PC-3 (cell line): ENCODE measurements at regions not wholly inside any gene's neighbourhood (a gene's known extent, or its start where the extent isn't known, plus 50 kb on each side); places are given as distances from the start of the nearest gene placed in this dataset.

Source experiments
- ATAC-seq: fragments of 200-7000 bp; cut with Tn5 transposase; 2 replicates; pipeline ENCODE4 v1.9.1; 2020; ENCODE audit warnings: mild to moderate bottlenecking, moderate library complexity
- BruUV-seq: library from RNA; stranded (reverse); fragments of 400-500 nt; replicated peaks from 2 replicates; lab custom pipeline; 2021; lab: Mats Ljungman, UMichigan
- CTCF ChIA-PET: fragments of 300-600 bp; sonication (Branson Sonifier 250); formaldehyde crosslinking; loops from one replicate; lab custom pipeline; 2022; ENCODE audit warnings: antibody characterized with exemption; lab: Charles Lee
- POLR2A ChIA-PET: fragments of 300-600 bp; sonication (Branson Sonifier 250); formaldehyde crosslinking; loops from one replicate; lab custom pipeline; 2022; ENCODE audit warnings: antibody characterized with exemption; ENCODE audit not compliant: unreplicated experiment; lab: Charles Lee
- DNase-seq: peaks from one replicate; pipeline ENCODE4 v3.0.0-alpha.2; 2015
- H2AFZ ChIP-seq: fragments of 300-600 bp; sonication (generic); 2 replicates; pipeline ENCODE4 v1.6.0; 2016; ENCODE audit warnings: antibody characterized with exemption, low read length
- H3F3A ChIP-seq: fragments of 300-600 bp; sonication (generic); one replicate; pipeline ENCODE4 v1.6.0; 2017; ENCODE audit warnings: antibody characterized with exemption, low read length, control low read depth, mild to moderate bottlenecking; ENCODE audit not compliant: unreplicated experiment
- H3K27ac ChIP-seq: fragments of 300-600 bp; sonication (generic); 2 replicates; pipeline ENCODE4 v1.5.1; 2016; ENCODE audit warnings: mild to moderate bottlenecking, low read length
- H3K27me3 ChIP-seq: fragments of 300-600 bp; sonication (generic); 2 replicates; pipeline ENCODE4 v1.6.1; 2016; ENCODE audit warnings: low read length, mixed read lengths
- H3K36me3 ChIP-seq: fragments of 300-600 bp; sonication (generic); 2 replicates; pipeline ENCODE4 v1.6.1; 2016; ENCODE audit warnings: low read depth, mixed run types, low read length, mixed read lengths
- H3K4me1 ChIP-seq: fragments of 300-600 bp; sonication (generic); 2 replicates; pipeline ENCODE4 v1.5.1; 2016; ENCODE audit warnings: low read length; ENCODE audit not compliant: insufficient read depth
- H3K4me2 ChIP-seq: fragments of 300-600 bp; sonication (generic); 2 replicates; pipeline ENCODE4 v1.6.0; 2016; ENCODE audit warnings: low read length
- H3K4me3 ChIP-seq: fragments of 300-600 bp; sonication (generic); 2 replicates; pipeline ENCODE4 v1.5.1; 2016; ENCODE audit warnings: mild to moderate bottlenecking, low read length, mixed read lengths
- H3K79me2 ChIP-seq: fragments of 300-600 bp; sonication (generic); 2 replicates; pipeline ENCODE4 v1.6.1; 2017; ENCODE audit warnings: low read length, mixed read lengths
- H3K9ac ChIP-seq: fragments of 300-600 bp; sonication (generic); 2 replicates; pipeline ENCODE4 v1.6.0; 2016; ENCODE audit warnings: mild to moderate bottlenecking, low read length
- H3K9me2 ChIP-seq: fragments of 300-600 bp; sonication (generic); replicated peaks from 2 replicates; pipeline ENCODE4 v1.6.1; 2016; ENCODE audit warnings: mixed run types, low read length, mixed read lengths
- H3K9me3 ChIP-seq: fragments of 300-600 bp; sonication (generic); 2 replicates; pipeline ENCODE4 v1.6.1; 2016; ENCODE audit warnings: low read length, mixed read lengths
- H4K20me1 ChIP-seq: fragments of 300-600 bp; sonication (generic); 2 replicates; pipeline ENCODE4 v1.6.1; 2016; ENCODE audit warnings: low read length, mixed read lengths
- CTCF ChIP-seq: fragments of 300-600 bp; sonication (generic); conservative IDR thresholded peaks from 2 replicates; pipeline ENCODE4 v1.5.1; 2017; ENCODE audit warnings: antibody characterized with exemption, low read depth, mild to moderate bottlenecking, low read length
- EZH2 ChIP-seq: fragments of 300-600 bp; sonication (generic); IDR thresholded peaks from one replicate; pipeline ENCODE4 v1.6.1; 2017; ENCODE audit warnings: antibody characterized with exemption, mild to moderate bottlenecking, low read length; ENCODE audit not compliant: unreplicated experiment
- EZH2phosphoT487 ChIP-seq: fragments of 300-600 bp; sonication (generic); IDR thresholded peaks from 2 replicates; pipeline ENCODE4 v1.6.1; 2018; ENCODE audit warnings: mild to moderate bottlenecking, antibody characterized with exemption, low read length, borderline replicate concordance
- intact Hi-C: fragments of 100-400 bp; cut with micrococcal nuclease; formaldehyde crosslinking; loops from 2 replicates; pipeline ENCODE4 v1.9.0; 2023

GRCh38 chr2:8447610-8448221, 234.1 kb upstream of the ID2 start:
- BruUV-seq = no TSS peak
- Histone ChIP-seq H3K27ac (peak overlapping the region; percentile 71), H3F3A (no peaks in the 10 kb centered on the region), H3K9ac (peak overlapping the region; percentile 11), H3K9me3 (no peaks in the 10 kb centered on the region), H3K79me2 (no peaks in the 10 kb centered on the region), H2AFZ (no peak overlapping the region), H3K36me3 (no peaks in the 10 kb centered on the region), H3K27me3 (no peaks in the 10 kb centered on the region), H3K9me2 (no peaks in the 10 kb centered on the region), H3K4me1 (peaks cover 28% of the 10 kb centered on the region), H3K4me3 (no peak overlapping the region), H4K20me1 (no peaks in the 10 kb centered on the region), H3K4me2 (0 out of 2 replicates have a peak overlapping the region, but pooled peaks have one; percentile 29)
- TF ChIP-seq EZH2 (no peak), CTCF (no peak), EZH2phosphoT487 (no peak)
- DNase-seq (peak; percentile 94), ATAC-seq (peak; percentile 97)
- intact Hi-C loops = loop anchor here (2.0 to 10.0 kb wide), 2 partner anchors 53 to 157 kb away; no protein-coding TSS in a partner anchor
- POLR2A ChIA-PET = interaction anchor here (0.5 kb wide), 1 partner anchor 622 kb away, joined by 3 read pairs; no protein-coding TSS in a partner anchor
- CTCF ChIA-PET = no interaction called here

GRCh38 chr2:8448824-8449556, 232.9 kb upstream of the ID2 start:
- Histone ChIP-seq H3K27ac (no peak overlapping the region), H3F3A (no peaks in the 10 kb centered on the region), H3K27me3 (no peaks in the 10 kb centered on the region), H3K9me2 (no peaks in the 10 kb centered on the region), H3K36me3 (no peaks in the 10 kb centered on the region), H3K4me2 (no peak overlapping the region), H3K4me1 (peaks cover 28% of the 10 kb centered on the region), H3K79me2 (no peaks in the 10 kb centered on the region), H4K20me1 (no peaks in the 10 kb centered on the region), H3K4me3 (no peak overlapping the region), H2AFZ (no peak overlapping the region), H3K9ac (no peak overlapping the region), H3K9me3 (no peaks in the 10 kb centered on the region)
- ATAC-seq = no peak
- POLR2A ChIA-PET = no interaction called here
- BruUV-seq = no TSS peak
- intact Hi-C loops = loop anchor here (10.0 kb wide), 1 partner anchor 156 kb away; no protein-coding TSS in a partner anchor
- no peak for DNase-seq
- CTCF ChIA-PET = no interaction called here
- TF ChIP-seq CTCF = no peak
- no peak for TF ChIP-seq EZH2
- TF ChIP-seq EZH2phosphoT487 = no peak

GRCh38 chr2:8451273-8451672, 230.6 kb upstream of the ID2 start:
- Histone ChIP-seq H3K36me3 (no peaks in the 10 kb centered on the region), H3K9me3 (no peaks in the 10 kb centered on the region), H3K79me2 (no peaks in the 10 kb centered on the region), H3K27ac (no peak overlapping the region), H2AFZ (no peak overlapping the region), H3F3A (no peaks in the 10 kb centered on the region), H3K9me2 (no peaks in the 10 kb centered on the region), H3K27me3 (no peaks in the 10 kb centered on the region), H3K4me3 (no peak overlapping the region), H3K4me2 (no peak overlapping the region), H3K9ac (no peak overlapping the region), H4K20me1 (no peaks in the 10 kb centered on the region), H3K4me1 (peaks cover 25% of the 10 kb centered on the region)
- intact Hi-C loops = no loop called here
- ChIA-PET POLR2A (no interaction called here), CTCF (no interaction called here)
- no TSS peak for BruUV-seq
- ATAC-seq (no peak), DNase-seq (no peak)
- TF ChIP-seq EZH2 (no peak), CTCF (no peak), EZH2phosphoT487 (no peak)
